Loucy (cell line): ENCODE measurements at regions not wholly inside any gene's neighbourhood (a gene's known extent, or its start where the extent isn't known, plus 50 kb on each side); places are given as distances from the start of the nearest gene placed in this dataset.

Experiments
- H2AFZ ChIP-seq: fragments of 200-600 bp; sonication (generic); 2 replicates; pipeline ENCODE4 v1.6.0; 2016; ENCODE audit warnings: antibody characterized with exemption, mild to moderate bottlenecking, low read length, moderate library complexity
- H3F3A ChIP-seq: fragments of 200-600 bp; 2 replicates; pipeline ENCODE4 v1.6.0; 2016; ENCODE audit warnings: antibody characterized with exemption, low read depth, mild to moderate bottlenecking
- H3K27me3 ChIP-seq: fragments of 200-600 bp; sonication (generic); 2 replicates; pipeline ENCODE4 v1.6.1; 2014; ENCODE audit warnings: low read length, mild to moderate bottlenecking; ENCODE audit not compliant: insufficient read depth, poor library complexity, severe bottlenecking
- H3K36me3 ChIP-seq: fragments of 200-600 bp; sonication (generic); 2 replicates; pipeline ENCODE4 v1.6.1; 2016; ENCODE audit warnings: low read length; ENCODE audit not compliant: insufficient read depth
- H3K4me1 ChIP-seq: fragments of 200-600 bp; sonication (generic); 2 replicates; pipeline ENCODE4 v1.5.1; 2014; ENCODE audit warnings: low read length, mild to moderate bottlenecking; ENCODE audit not compliant: insufficient read depth, poor library complexity, severe bottlenecking
- H3K4me2 ChIP-seq: fragments of 200-600 bp; sonication (generic); 2 replicates; pipeline ENCODE4 v1.6.0; 2014; ENCODE audit warnings: antibody characterized with exemption, low read length, low read depth, mild to moderate bottlenecking; ENCODE audit not compliant: poor library complexity, severe bottlenecking
- H3K4me3 ChIP-seq: fragments of 200-600 bp; sonication (generic); 2 replicates; pipeline ENCODE4 v1.5.1; 2014; ENCODE audit warnings: low read length, mild to moderate bottlenecking, mixed read lengths; ENCODE audit not compliant: poor library complexity, severe bottlenecking
- H3K79me2 ChIP-seq: fragments of 200-600 bp; sonication (generic); 2 replicates; pipeline ENCODE4 v1.6.1; 2014; ENCODE audit warnings: low read length; ENCODE audit not compliant: insufficient read depth
- H3K9ac ChIP-seq: fragments of 200-600 bp; sonication (generic); 2 replicates; pipeline ENCODE4 v1.6.0; 2014; ENCODE audit warnings: mild to moderate bottlenecking, low read depth, low read length, moderate library complexity; ENCODE audit not compliant: poor library complexity, severe bottlenecking
- H3K9me2 ChIP-seq: fragments of 200-600 bp; sonication (generic); replicated peaks from 2 replicates; pipeline ENCODE4 v1.6.1; 2016; ENCODE audit warnings: low read depth, low read length, mixed read lengths
- H3K9me3 ChIP-seq: fragments of 200-600 bp; sonication (generic); 2 replicates; pipeline ENCODE4 v1.6.1; 2014; ENCODE audit warnings: mild to moderate bottlenecking, antibody characterized with exemption, low read length, low read depth; ENCODE audit not compliant: insufficient read depth
- H4K20me1 ChIP-seq: fragments of 200-600 bp; sonication (generic); 2 replicates; pipeline ENCODE4 v1.6.0; 2014; ENCODE audit warnings: antibody characterized with exemption, low read length, mild to moderate bottlenecking; ENCODE audit not compliant: insufficient read depth, poor library complexity, severe bottlenecking
- EZH2phosphoT487 ChIP-seq: fragments of 200-600 bp; IDR thresholded peaks from 2 replicates; pipeline ENCODE4 v1.6.1; 2018; ENCODE audit warnings: antibody characterized with exemption, mild to moderate bottlenecking, moderate library complexity, borderline replicate concordance
- TF ChIP-seq, protein P1 (sequence below): fragments of 200-600 bp; sonication (generic); conservative IDR thresholded peaks from 2 replicates; pipeline ENCODE4 v1.5.1; 2014; ENCODE audit warnings: mild to moderate bottlenecking, antibody characterized with exemption, low read length

DNA sequence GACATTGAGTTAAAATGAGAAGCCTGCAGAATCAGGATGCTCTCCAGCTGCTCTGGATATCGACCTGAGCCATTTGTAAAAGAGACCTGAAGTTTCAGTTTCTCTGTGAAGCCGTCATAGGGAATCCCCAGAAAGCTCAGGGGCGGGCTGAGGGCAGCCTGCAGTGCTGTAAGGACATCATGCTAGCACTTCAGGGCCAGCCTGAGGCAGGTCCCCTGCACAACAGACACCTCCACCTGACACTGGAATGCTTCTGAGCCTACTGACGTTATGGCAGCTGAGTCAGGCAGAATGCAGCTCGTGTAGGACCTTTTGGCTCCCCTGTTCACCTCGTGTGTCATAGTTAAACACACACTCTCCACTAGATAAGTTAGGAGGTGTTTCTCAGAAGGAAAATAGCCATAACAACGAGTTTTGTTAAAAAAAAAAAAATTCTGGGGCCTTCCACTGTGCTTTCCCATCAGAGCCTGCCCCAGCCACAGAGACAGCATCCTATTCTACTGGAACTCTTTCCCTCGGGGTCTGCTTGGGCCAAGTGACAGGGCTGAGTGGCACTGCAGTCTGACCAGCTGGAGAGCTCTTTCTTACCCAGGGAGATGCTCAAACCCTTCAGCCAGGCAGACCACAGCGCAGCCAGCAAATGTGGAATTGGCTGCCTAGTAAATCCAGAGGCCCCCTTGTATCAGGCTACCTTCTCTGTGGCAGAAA is 354.9 kb downstream of the DIRAS2 start:
- H3F3A ChIP-seq, result no peaks in the 10 kb centered on the region
- no peaks in the 10 kb centered on the region for H3K9me2 ChIP-seq
- no peaks in the 10 kb centered on the region for H3K79me2 ChIP-seq
- H3K4me3 ChIP-seq, result no peak overlapping the region
- H3K27me3 ChIP-seq, result no peaks in the 10 kb centered on the region
- no peaks in the 10 kb centered on the region for H3K36me3 ChIP-seq
- H3K4me1 ChIP-seq, result no peaks in the 10 kb centered on the region
- TF ChIP-seq EZH2phosphoT487, result no peak
- TF ChIP-seq, protein P1, sequence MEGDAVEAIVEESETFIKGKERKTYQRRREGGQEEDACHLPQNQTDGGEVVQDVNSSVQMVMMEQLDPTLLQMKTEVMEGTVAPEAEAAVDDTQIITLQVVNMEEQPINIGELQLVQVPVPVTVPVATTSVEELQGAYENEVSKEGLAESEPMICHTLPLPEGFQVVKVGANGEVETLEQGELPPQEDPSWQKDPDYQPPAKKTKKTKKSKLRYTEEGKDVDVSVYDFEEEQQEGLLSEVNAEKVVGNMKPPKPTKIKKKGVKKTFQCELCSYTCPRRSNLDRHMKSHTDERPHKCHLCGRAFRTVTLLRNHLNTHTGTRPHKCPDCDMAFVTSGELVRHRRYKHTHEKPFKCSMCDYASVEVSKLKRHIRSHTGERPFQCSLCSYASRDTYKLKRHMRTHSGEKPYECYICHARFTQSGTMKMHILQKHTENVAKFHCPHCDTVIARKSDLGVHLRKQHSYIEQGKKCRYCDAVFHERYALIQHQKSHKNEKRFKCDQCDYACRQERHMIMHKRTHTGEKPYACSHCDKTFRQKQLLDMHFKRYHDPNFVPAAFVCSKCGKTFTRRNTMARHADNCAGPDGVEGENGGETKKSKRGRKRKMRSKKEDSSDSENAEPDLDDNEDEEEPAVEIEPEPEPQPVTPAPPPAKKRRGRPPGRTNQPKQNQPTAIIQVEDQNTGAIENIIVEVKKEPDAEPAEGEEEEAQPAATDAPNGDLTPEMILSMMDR, result no peak
- H4K20me1 ChIP-seq, result no peaks in the 10 kb centered on the region
- H3K9me3 ChIP-seq, result no peaks in the 10 kb centered on the region
- H2AFZ ChIP-seq, result no peak overlapping the region
- H3K4me2 ChIP-seq, result no peak overlapping the region
- H3K9ac ChIP-seq, result no peak overlapping the region

DNA sequence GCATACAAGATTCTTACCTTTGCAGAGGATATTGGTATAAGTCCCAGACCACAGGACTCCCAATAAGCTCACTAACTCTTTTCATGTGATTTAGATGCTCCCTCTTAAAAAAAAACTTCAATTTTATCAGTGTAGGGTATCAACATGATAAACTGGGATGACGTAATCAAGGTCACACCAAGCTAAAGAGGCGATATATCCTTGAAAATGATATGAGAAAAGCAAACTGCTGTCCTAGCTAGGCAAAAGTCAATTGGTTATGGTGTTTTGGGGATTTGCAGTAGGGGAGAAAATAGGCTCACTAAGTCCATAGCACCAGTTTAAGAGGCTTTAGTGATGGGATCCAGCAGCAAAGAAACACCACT is 354.4 kb downstream of the DIRAS2 start:
- Histone ChIP-seq H3K9ac (no peak overlapping the region), H2AFZ (no peak overlapping the region), H3F3A (no peaks in the 10 kb centered on the region), H3K4me3 (no peak overlapping the region), H3K9me3 (no peaks in the 10 kb centered on the region), H3K36me3 (no peaks in the 10 kb centered on the region), H3K27me3 (no peaks in the 10 kb centered on the region), H3K4me1 (no peaks in the 10 kb centered on the region), H3K9me2 (no peaks in the 10 kb centered on the region), H3K4me2 (no peak overlapping the region), H4K20me1 (no peaks in the 10 kb centered on the region), H3K79me2 (no peaks in the 10 kb centered on the region)
- TF ChIP-seq EZH2phosphoT487, result no peak
- TF ChIP-seq, protein P1, result no peak

DNA sequence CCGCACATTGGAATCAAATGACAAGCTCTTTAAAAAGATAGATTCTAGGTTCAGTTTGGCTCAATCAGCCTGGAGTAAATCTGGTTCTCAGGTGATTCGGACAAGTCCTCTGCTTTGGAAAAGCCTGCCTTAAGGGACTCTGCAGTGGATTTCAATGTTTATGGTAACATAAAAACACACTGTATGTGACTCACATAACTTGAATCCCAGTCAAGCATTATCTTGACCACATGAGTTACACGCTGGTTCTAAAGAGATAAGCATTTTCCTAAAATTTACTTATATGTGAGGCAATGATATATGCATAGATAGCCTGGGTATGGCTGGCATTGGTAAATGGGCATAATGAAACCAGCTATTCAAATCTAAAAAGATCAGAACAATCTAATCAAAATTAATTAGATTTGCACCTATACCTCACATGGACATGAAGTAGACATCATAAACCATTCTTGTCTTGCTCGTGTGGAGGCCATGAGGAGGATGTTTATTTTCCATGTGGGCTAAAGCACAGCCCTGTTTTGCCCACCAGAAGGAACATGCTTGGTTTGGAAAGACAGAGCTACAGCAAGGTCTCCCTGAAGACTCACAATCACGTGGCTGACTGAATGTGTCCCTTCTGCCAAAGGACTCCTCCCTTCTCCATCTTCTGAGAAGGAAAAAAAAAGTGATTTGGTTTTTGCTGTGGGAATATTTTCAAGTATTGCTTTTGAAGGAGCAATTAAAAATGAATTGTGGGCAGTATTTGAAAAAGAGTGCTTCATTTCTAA is 351.7 kb downstream of the DIRAS2 start:
- H4K20me1 ChIP-seq, result no peaks in the 10 kb centered on the region
- H3K9ac ChIP-seq, result no peak overlapping the region
- H3K4me2 ChIP-seq, result no peak overlapping the region
- TF ChIP-seq EZH2phosphoT487, result no peak
- TF ChIP-seq, protein P1, result no peak
- H3F3A ChIP-seq, result no peaks in the 10 kb centered on the region
- H3K79me2 ChIP-seq, result no peaks in the 10 kb centered on the region
- H3K9me3 ChIP-seq, result no peaks in the 10 kb centered on the region
- no peak overlapping the region for H3K4me3 ChIP-seq
- H3K4me1 ChIP-seq, result no peaks in the 10 kb centered on the region
- no peak overlapping the region for H2AFZ ChIP-seq
- H3K9me2 ChIP-seq, result no peaks in the 10 kb centered on the region
- no peaks in the 10 kb centered on the region for H3K36me3 ChIP-seq
- no peaks in the 10 kb centered on the region for H3K27me3 ChIP-seq
